Activated CD4-positive, alpha-beta T cell treated with anti-CD3 and anti-CD28 coated beads for 1 hour (primary cell): ENCODE measurements at regions not wholly inside any gene's neighbourhood (a gene's known extent, or its start where the extent isn't known, plus 50 kb on each side); places are given as distances from the start of the nearest gene placed in this dataset.
"Not testable (repeated sequence)": the region's sequence is repeated elsewhere in the genome, so short reads cannot be mapped to it uniquely, and the experiment has no call there.

Source experiments
- DNase-seq: peaks from one replicate; pipeline ENCODE4 v3.0.0-alpha.2; 2020

DNA sequence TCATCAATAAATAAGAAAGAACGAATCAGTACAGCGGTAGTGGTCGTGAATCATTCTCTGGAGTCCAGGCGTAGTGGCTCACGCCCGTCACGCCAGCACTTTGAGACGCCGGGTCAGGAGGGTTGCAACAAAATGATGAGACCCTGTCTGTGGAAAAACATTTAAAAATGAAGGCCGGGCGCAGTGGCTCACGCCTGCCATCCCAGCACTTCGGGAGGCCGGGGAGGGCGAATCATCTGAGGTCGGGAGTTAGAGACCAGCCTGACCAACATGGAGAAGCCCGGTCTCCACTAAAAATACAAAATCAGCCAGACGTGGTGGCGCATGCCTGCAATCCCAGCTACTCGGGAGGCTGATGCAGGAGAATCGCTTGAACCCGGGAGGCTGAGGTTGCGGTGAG lies 111.8 kb upstream of the ANKRD30BL start:
- DNase-seq = not testable (repeated sequence)

GRCh38 chr2:132274000-132274399 lies 112.2 kb upstream of the ANKRD30BL start:
- DNase-seq = no peak

DNA sequence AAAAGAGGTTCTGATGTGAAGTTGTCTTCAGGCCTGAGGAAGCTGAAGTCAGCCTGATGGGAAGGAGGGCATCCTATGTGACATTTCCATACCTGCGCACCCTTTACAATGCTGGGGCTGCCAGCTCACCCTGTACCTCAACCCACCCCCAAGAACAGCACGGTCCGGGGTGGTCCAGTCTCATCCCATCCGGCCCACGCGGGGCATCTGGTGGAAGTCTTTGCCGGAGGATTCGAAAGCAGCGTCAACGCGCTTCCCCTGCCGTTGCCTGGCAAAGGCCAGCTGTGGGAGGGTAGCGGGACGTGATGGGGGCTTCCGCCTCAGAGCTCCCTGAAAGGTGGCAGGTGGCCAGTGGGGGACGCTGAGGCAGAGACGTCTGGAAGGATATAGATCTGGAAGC lies 113.6 kb upstream of the ANKRD30BL start:
- DNase-seq = no peak

DNA sequence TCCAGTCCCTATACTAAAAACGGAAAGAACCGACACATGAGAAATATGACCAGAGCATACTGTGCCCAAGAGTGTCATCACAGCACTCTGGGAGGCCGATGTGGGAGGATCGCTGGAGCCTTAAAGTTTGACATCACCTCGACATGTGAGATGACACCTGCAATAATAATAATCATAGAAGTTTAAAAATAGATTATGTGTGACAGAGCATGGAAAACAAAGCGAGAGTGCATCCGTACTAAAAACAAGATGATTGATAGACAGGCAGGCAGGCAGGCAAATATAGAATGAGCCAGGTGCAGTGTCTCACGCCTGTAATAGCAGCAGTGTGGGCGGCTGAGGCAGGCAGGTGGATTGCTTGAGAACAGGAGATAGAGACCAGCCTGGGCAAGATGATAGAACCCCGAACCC lies 114.8 kb upstream of the ANKRD30BL start:
- no peak for DNase-seq

DNA sequence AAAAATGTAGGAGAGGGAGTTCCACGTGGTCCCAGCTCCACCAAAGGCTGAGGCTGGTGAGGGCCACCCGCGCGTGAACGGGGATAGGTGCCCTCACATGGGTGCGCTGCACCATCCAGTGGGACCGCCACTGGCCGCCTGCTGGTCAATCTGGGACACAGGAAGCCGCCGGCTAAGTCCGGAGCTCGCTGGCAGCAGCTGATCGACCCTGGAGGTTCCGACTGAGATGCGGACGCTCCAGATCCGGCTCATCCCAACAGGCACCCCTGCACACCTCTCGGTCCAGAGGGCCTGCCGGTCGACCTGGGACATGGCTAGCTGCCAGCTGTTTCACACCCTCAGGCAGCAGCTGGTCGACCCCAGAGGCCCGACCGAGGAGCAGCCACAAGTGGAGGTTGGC lies 116.5 kb upstream of the ANKRD30BL start:
- no peak for DNase-seq

DNA sequence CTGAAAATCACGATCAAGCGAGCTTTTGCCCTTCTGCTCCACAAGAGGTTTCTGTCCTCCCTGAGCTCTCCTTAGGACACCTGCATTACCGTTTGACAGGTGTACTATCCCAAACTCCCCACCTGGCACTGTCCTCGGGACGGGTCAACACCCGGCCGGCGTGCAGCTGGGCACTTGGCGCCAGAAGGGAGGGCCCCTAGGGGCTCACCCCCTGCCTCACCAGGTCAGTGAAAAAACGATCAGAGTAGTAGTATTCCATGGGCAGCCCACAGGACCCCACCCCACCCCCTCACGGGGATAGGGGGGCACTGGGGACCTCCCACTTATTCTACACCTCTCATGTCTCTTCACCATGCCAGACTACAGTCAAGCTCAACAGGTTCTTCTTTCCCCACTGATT lies 117.6 kb upstream of the ANKRD30BL start:
- no peak for DNase-seq

- no peak for DNase-seq
These were observed 118.3 kb upstream of the ANKRD30BL start for GRCh38 chr2:132279930-132280615.

- no peak for DNase-seq
These were observed 119.2 kb upstream of the ANKRD30BL start for GRCh38 chr2:132280912-132281311.

GRCh38 chr2:132282104-132282503 lies 120.4 kb upstream of the ANKRD30BL start:
- DNase-seq = not testable (repeated sequence)

DNA sequence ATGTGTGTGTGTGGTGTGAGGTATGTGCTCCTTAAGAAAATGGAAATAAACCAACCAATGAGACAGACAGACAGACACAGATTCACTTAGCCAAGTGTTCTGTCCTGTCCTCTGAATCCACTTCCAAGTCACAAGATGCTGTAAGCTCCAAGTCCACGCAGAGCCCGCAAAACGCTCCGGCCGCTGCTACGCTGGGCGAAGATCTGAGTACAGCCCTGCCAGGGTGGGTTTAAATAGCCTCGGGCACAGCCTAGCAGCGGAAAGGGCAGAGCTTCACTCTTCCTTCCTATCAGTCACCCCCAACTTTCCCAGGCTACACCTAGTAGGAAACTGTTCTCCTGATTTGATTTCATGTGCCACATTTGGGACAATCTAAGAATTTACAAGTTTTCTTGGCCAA lies 121.2 kb upstream of the ANKRD30BL start:
- DNase-seq = no peak

DNA sequence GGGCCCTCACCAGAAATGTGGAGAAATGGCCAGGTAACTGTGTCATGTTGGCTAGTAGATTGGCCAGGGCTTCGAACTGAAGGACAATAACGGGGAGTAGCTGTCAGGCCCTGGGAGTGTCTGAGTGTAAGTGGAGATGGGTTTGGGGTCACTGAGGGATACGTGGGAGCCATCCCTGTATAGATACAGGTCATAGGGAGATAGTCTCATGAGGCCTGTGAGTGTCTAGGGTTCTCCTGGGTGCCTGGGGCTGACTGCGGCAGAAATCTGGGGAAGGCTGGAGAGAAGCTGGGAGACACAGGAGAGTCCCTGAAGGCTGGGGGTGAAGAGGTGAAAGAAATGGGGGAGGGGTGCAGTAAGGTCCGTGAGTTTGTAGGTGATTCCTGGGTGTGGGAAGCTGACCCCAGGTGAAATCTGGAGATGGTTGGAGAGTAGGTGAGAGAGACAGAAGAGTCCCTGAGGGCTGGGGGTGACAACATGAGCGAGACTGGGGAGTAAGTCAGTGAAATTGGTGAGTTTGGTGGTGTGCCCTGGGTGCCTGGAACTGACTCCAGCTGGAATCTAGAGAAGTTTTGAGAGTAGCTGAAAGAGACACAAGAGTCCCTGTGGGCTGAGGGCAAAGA lies 124.6 kb upstream of the ANKRD30BL start:
- not testable (repeated sequence) for DNase-seq

DNA sequence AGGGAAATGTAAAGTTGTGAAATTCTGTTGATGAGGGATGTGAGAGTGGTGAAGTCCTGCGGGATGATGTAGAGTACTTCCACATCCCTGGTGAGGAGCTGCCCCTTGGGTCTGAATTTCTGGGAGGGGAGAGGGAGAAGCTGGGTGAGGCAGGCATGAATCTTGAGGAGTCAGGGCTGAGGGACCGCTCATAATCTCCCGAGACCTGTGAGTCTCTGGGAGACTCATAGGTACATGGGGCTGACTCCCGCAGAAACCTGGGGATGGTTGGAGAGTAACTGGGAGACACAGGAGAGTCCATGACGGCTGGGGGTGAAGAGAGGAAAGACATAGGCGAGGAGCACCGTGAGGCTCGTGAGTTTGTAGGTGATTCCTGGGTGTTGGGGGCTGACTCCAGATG lies 126.2 kb upstream of the ANKRD30BL start:
- DNase-seq = not testable (repeated sequence)

- DNase-seq = not testable (repeated sequence)
These were observed 127.4 kb upstream of the ANKRD30BL start for GRCh38 chr2:132289138-132289537.

DNA sequence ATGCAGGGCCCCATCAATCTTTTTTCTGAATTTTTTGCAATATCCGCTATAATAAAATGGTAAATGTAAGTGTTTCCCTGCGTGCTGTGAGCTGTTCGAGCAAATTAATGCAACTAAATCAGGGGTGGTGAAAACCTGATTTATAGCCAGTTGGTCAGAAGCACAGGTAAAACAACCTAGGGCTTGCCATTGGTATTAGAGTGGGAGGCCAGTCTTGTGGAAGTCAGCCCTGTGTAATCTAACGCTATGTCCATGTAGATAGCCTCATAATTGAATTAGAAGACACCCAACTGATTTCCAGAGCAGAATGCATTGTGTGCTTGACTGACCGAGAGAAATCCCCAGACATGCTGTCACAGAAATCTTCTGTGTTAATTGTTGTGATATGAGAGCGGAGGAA lies 126.8 kb upstream of the GPR39 start:
- not testable (repeated sequence) for DNase-seq

GRCh38 chr2:132300592-132301378 lies 115.8 kb upstream of the GPR39 start:
- not testable (repeated sequence) for DNase-seq

DNA sequence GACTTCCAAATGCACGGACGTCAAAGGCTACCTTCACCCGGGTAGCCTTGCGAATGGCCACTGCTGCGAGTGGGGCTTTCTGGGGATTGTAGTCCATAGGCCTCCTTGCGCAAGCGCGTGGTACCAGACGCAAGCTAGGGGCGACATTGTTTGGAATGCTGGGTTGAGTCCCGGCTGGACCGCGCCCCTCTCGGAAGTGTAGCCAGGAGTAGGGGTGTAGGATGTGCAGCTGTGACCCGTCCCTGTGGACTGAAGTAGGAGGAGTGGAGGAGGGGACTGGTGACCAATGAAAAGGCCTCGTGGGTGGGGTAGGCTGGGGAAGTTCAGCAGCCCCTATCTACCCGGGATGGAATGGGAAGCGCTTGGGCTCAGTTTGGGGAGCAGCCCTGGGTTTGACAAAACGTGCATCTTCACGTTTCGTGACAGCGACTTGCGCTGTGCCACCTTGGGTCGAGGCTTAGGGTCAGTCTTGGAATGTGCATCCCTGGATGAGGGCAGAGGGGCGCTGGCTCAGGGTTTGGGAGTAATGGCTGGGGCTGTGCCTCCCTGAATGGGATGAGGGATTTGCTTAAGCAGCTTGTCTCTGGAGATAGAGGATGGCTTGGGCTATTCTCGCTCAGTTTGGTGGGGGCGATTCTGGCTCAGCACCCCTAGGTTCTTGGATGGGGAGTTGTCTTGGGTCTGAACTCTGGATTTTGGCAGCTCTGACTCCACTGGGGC lies 111.8 kb upstream of the GPR39 start:
- DNase-seq = not testable (repeated sequence)

GRCh38 chr2:132307613-132308198 lies 108.9 kb upstream of the GPR39 start:
- not testable (repeated sequence) for DNase-seq

DNA sequence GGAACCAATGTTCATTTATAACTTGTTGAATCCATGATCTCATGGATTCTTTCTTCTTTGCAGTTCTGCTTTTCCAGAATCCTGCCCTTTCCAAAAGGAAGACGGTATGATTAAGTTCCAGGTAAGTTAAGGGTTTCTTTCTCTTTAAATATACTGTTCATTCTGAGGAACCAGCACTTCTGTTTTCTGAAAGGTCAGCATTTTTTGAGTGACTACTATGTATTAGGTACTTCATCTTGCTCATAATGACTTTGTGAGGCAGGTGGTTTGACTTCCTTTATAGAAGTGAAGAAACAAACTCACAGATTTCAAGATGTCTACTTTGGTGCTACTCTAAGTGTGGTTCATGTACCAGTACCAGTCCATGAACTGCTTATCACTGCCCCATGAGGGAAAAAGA lies 107.4 kb upstream of the GPR39 start:
- DNase-seq = not testable (repeated sequence)

- not testable (repeated sequence) for DNase-seq
These were observed 101.1 kb upstream of the GPR39 start for GRCh38 chr2:132315546-132315945.

- not testable (repeated sequence) for DNase-seq
These were observed 99.5 kb upstream of the GPR39 start for GRCh38 chr2:132317026-132317680.

GRCh38 chr2:132318481-132318880 lies 98.1 kb upstream of the GPR39 start:
- DNase-seq = not testable (repeated sequence)

DNA sequence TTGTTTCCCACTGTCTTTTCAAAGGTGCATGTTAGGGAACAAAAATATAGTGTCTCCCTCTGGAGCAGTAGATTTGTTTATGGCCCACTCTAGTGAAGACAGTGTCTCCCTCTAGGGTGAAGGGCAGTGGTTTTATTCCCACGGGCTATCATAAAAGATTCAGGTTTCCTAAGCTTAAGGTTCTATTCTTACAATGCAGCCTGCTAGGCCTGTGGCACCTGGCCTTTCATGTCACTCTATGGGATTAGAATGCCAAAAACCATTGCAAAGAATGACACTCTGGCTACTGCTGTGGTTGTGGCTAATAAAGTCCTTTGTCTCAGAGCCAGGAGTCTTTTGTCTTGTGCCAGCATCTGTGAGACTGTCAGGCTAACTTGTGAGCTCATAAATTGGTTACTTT lies 92.6 kb upstream of the GPR39 start:
- not testable (repeated sequence) for DNase-seq
